ENCODE measurements at regions not wholly inside any gene's neighbourhood (a gene's known extent, or its start where the extent isn't known, plus 50 kb on each side); places are given as distances from the start of the nearest gene placed in this dataset.
"Not testable (repeated sequence)": the region's sequence is repeated elsewhere in the genome, so short reads cannot be mapped to it uniquely, and the experiment has no call there.

DNA sequence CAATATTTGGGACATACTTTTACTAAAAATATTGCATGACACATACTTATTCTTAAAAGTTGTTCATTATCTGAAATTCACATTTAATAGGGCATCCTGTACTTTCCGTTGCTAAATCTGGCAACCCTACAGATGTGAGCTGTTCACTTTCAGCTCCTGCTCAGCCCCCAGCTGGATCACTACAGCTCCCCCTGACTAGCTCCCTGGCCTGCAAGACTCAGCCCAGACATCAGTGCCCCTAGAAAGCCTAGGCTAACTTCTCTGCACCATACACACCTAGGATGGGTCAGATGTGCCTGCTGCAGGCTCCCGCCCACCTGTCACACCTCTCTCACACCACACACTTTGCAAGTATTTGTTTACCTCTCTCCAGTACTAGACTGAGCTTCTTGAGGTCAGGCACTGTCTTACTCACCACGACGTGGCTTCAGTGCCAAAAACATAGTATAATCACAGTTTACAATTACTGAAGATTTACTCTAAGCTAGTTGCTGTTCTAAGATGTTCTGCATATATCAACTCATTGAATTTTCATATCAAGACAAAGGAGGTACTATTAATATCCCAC, 55.9 kb upstream of the WIPF3 start:
- DNase-seq (ENCODE audit: low read depth); in situ Hi-C loops (cut with HindIII; ENCODE audit: low pct_unique_long_range_greater_than_20kb, low sequenced_read_pairs): not testable (repeated sequence)

DNA sequence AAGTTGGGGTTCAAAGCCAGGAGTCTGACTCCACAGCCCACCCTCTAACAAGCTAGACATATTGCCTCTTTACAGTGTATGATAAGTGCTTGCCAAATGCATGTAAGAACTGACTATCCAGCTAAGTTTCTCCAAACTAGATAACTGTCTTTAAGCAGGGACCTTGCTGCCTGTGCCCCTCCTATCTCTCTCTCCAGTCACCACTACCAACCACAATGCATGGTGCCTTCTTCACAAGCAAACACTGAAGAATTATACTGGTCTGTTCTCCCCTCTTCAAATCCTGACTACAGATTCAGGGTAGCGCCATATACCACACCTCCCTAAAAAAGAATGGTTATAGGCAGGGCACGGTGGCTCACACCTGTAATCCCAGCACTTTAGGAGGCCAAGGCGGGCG, 55.3 kb upstream of the WIPF3 start:
- DNase-seq (ENCODE audit: low read depth); in situ Hi-C loops (cut with HindIII; ENCODE audit: low pct_unique_long_range_greater_than_20kb, low sequenced_read_pairs): not testable (repeated sequence)

DNA sequence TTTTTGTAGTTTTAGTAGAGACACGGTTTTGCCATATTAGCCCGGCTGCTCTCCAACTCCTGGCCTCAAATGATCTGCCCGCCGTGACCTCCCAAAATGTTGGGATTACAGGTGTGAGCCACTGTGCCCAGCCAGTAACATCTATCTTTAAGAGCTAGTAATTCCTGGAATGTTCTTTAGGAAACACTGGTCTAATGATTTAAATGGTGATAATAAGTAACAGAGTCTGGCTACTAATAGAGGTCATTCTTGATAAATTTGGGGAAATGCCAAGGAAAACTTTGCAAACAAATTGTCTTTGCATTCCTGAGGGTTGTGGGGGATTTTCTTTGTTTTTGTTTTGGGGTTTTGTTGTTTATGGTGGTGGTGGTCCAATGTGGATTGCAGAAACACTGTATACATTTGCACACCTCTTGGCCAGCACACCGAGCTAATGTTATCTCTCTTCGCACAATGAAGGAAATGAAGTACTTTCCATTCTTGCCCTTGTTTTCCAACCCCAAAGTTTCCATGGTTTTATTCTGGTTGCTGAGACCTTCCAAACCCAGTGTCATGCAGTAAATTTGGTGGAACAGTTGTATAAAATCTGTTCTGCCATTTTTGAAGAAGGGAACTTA, 51.3 kb upstream of the WIPF3 start:
- DNase-seq (ENCODE audit: low read depth): no peak
- in situ Hi-C loops (cut with HindIII; ENCODE audit: low pct_unique_long_range_greater_than_20kb, low sequenced_read_pairs): no loop called here

Measured in Caki2 (cell line).